GM23338 (cell line): ENCODE measurements at regions not wholly inside any gene's neighbourhood (a gene's known extent, or its start where the extent isn't known, plus 50 kb on each side); places are given as distances from the start of the nearest gene placed in this dataset.

Experiments used
- ATAC-seq: fragments of 200-7000 bp; cut with Tn5 transposase; 3 replicates; pipeline ENCODE4 v1.9.1; 2020
- DNase-seq: peaks from one replicate; pipeline ENCODE4 v3.0.0-alpha.2; 2015; ENCODE audit warnings: low spot score
- H2AFZ ChIP-seq: fragments of 200-600 bp; sonication (generic); 2 replicates; pipeline ENCODE4 v1.8.0; 2016; ENCODE audit warnings: antibody characterized with exemption, mild to moderate bottlenecking, moderate library complexity
- H3F3A ChIP-seq: fragments of 200-600 bp; sonication (generic); replicated peaks from 2 replicates; pipeline ENCODE4 v1.8.0; 2017; ENCODE audit warnings: antibody characterized with exemption, mixed run types, low read depth
- H3K27ac ChIP-seq: fragments of 200-600 bp; sonication (generic); 2 replicates; pipeline ENCODE4 v1.6.1; 2016; ENCODE audit warnings: low read depth
- H3K27me3 ChIP-seq: fragments of 200-600 bp; sonication (generic); 2 replicates; pipeline ENCODE4 v1.8.0; 2016; ENCODE audit warnings: mild to moderate bottlenecking, mixed run types, moderate library complexity; ENCODE audit not compliant: insufficient read depth
- H3K36me3 ChIP-seq: fragments of 200-600 bp; sonication (generic); 2 replicates; pipeline ENCODE4 v1.8.0; 2016; ENCODE audit warnings: mild to moderate bottlenecking; ENCODE audit not compliant: insufficient read depth
- H3K4me1 ChIP-seq: fragments of 200-600 bp; sonication (generic); 2 replicates; pipeline ENCODE4 v1.8.0; 2016; ENCODE audit warnings: mild to moderate bottlenecking, moderate library complexity; ENCODE audit not compliant: insufficient read depth
- H3K4me2 ChIP-seq: fragments of 200-600 bp; sonication (generic); 2 replicates; pipeline ENCODE4 v1.7.1; 2017; ENCODE audit warnings: mixed run types
- H3K4me3 ChIP-seq: fragments of 200-600 bp; sonication (generic); 2 replicates; pipeline ENCODE4 v1.6.1; 2016; ENCODE audit warnings: mixed run types
- H3K79me2 ChIP-seq: fragments of 200-600 bp; sonication (generic); replicated peaks from 2 replicates; pipeline ENCODE4 v1.8.0; 2017; ENCODE audit warnings: mild to moderate bottlenecking; ENCODE audit not compliant: insufficient read depth
- H3K9me2 ChIP-seq: fragments of 200-600 bp; sonication (generic); 2 replicates; pipeline ENCODE4 v1.8.0; 2017; ENCODE audit not compliant: insufficient read depth
- H4K20me1 ChIP-seq: fragments of 200-600 bp; sonication (generic); replicated peaks from 2 replicates; pipeline ENCODE4 v1.8.0; 2017; ENCODE audit warnings: mild to moderate bottlenecking; ENCODE audit not compliant: insufficient read depth
- H3K27ac Mint-ChIP-seq: 2 replicates; pipeline ENCODE4 v1.8.0; 2020; ENCODE audit warnings: inconsistent platforms, mild to moderate bottlenecking, moderate library complexity, mixed read lengths
- H3K27me3 Mint-ChIP-seq: 3 replicates; pipeline ENCODE4 v1.8.0; 2022; ENCODE audit warnings: low read depth, mild to moderate bottlenecking, moderate library complexity, mixed read lengths, inconsistent platforms; ENCODE audit not compliant: insufficient read depth, poor library complexity
- H3K36me3 Mint-ChIP-seq: 3 replicates; pipeline ENCODE4 v1.8.0; 2021; ENCODE audit warnings: low read depth, mild to moderate bottlenecking, inconsistent platforms, moderate library complexity, mixed read lengths
- H3K4me1 Mint-ChIP-seq: 3 replicates; pipeline ENCODE4 v1.8.0; 2020; ENCODE audit warnings: mild to moderate bottlenecking, inconsistent platforms, mixed read lengths
- H3K4me3 Mint-ChIP-seq: 3 replicates; pipeline ENCODE4 v1.8.0; 2021; ENCODE audit warnings: moderate library complexity, mild to moderate bottlenecking, inconsistent platforms, mixed read lengths
- H3K9me3 Mint-ChIP-seq: 3 replicates; pipeline ENCODE4 v1.8.0; 2020; ENCODE audit warnings: moderate library complexity, mild to moderate bottlenecking, inconsistent platforms, mixed read lengths
- CREB1 ChIP-seq: fragments of 250-450 bp; sonication (Bioruptor Pico); IDR thresholded peaks from 2 replicates; pipeline ENCODE4 v1.5.0; 2020; ENCODE audit warnings: low read depth, mild to moderate bottlenecking, moderate library complexity
- EZH2 ChIP-seq: fragments of 200-600 bp; sonication (generic); IDR thresholded peaks from one replicate; pipeline ENCODE4 v1.8.0; 2017; ENCODE audit warnings: antibody characterized with exemption, mild to moderate bottlenecking, low read depth; ENCODE audit not compliant: unreplicated experiment
- EZH2phosphoT487 ChIP-seq: fragments of 200-600 bp; sonication (generic); IDR thresholded peaks from one replicate; pipeline ENCODE4 v1.8.1; 2018; ENCODE audit warnings: antibody characterized with exemption; ENCODE audit not compliant: unreplicated experiment
- JUNB ChIP-seq: IDR thresholded peaks from one replicate; pipeline ENCODE4 v1.6.1; 2016; ENCODE audit warnings: antibody characterized with exemption; ENCODE audit not compliant: unreplicated experiment
- NANOG ChIP-seq: IDR thresholded peaks from 2 replicates; pipeline ENCODE4 v1.6.1; 2016; ENCODE audit warnings: antibody characterized with exemption, borderline replicate concordance
- POLR2AphosphoS5 ChIP-seq: IDR thresholded peaks from 2 replicates; pipeline ENCODE4 v1.6.1; 2016; ENCODE audit warnings: antibody characterized with exemption, low read depth
- STAT1 ChIP-seq: IDR thresholded peaks from one replicate; pipeline ENCODE4 v1.6.1; 2016; ENCODE audit warnings: antibody characterized with exemption; ENCODE audit not compliant: unreplicated experiment
- ZNF114 ChIP-seq: fragments of 250-450 bp; sonication (Bioruptor Pico); IDR thresholded peaks from 2 replicates; pipeline ENCODE4 v1.5.0; 2020; ENCODE audit warnings: mild to moderate bottlenecking, moderate library complexity
- ZNF331 ChIP-seq: fragments of 250-450 bp; sonication (Bioruptor Pico); IDR thresholded peaks from 2 replicates; pipeline ENCODE4 v1.5.0; 2020; ENCODE audit warnings: low read depth, mild to moderate bottlenecking, moderate library complexity
- TF ChIP-seq, protein P1 (sequence below), 2 experiments: fragments of 200-600 bp in 1 of 2; sonication (generic) in 1 of 2; conservative IDR thresholded peaks; 2 replicates each; pipeline versions ENCODE4 v1.5.1 to v1.6.1; 2016 to 2017; ENCODE audit warnings: antibody characterized with exemption in 2 of 2, low read depth in 2 of 2, mild to moderate bottlenecking in 2 of 2, moderate library complexity in 1 of 2
- TF ChIP-seq, protein P2 (sequence below): fragments of 250-450 bp; sonication (Bioruptor Pico); IDR thresholded peaks from 2 replicates; pipeline ENCODE4 v1.5.0; 2020; ENCODE audit warnings: mild to moderate bottlenecking, moderate library complexity
- TF ChIP-seq, protein P3 (sequence below): IDR thresholded peaks from one replicate; pipeline ENCODE4 v1.6.1; 2018; ENCODE audit warnings: antibody characterized with exemption; ENCODE audit not compliant: unreplicated experiment
- TF ChIP-seq, protein P4 (sequence below): IDR thresholded peaks from 2 replicates; pipeline ENCODE4 v1.6.1; 2016; ENCODE audit warnings: antibody characterized with exemption

DNA sequence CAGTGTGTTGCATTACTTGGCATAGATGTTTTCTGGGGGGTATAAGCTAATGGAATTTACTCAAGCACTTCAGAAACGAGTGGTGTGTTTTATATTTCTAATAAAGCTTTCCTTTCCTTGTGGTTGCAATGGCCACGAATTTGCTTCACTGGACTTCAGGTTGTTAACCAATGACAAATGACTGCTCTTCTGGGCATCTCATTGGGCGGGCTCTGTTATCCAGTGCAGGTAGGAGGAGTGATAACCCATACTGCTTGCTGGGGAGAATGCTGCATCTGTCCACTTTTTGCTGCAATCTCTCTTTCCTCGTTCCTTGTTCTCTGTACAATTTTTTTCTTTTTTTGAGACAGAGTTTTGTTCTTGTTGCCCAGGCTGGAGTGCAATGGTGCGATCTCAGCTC lies 80.0 kb upstream of the RPH3A start:
- DNase-seq (no peak), ATAC-seq (peak; percentile 32; the same call in 1 of the 3 replicates)
- Mint-ChIP-seq H3K9me3 (no peaks in the 10 kb centered on the region; the same call in 2 of the 3 replicates), H3K27me3 (peaks cover 4% of the 10 kb centered on the region), H3K4me3 (no peak overlapping the region), H3K4me1 (peaks cover 12% of the 10 kb centered on the region), H3K27ac (no peak overlapping the region), H3K36me3 (no peaks in the 10 kb centered on the region)
- TF ChIP-seq JUNB, result no peak
- TF ChIP-seq, protein P1, sequence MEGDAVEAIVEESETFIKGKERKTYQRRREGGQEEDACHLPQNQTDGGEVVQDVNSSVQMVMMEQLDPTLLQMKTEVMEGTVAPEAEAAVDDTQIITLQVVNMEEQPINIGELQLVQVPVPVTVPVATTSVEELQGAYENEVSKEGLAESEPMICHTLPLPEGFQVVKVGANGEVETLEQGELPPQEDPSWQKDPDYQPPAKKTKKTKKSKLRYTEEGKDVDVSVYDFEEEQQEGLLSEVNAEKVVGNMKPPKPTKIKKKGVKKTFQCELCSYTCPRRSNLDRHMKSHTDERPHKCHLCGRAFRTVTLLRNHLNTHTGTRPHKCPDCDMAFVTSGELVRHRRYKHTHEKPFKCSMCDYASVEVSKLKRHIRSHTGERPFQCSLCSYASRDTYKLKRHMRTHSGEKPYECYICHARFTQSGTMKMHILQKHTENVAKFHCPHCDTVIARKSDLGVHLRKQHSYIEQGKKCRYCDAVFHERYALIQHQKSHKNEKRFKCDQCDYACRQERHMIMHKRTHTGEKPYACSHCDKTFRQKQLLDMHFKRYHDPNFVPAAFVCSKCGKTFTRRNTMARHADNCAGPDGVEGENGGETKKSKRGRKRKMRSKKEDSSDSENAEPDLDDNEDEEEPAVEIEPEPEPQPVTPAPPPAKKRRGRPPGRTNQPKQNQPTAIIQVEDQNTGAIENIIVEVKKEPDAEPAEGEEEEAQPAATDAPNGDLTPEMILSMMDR (conservative IDR thresholded peaks at IDR 0.05; ENCODE audit: low read depth in 2 of 2), result no peak
- TF ChIP-seq, protein P2, sequence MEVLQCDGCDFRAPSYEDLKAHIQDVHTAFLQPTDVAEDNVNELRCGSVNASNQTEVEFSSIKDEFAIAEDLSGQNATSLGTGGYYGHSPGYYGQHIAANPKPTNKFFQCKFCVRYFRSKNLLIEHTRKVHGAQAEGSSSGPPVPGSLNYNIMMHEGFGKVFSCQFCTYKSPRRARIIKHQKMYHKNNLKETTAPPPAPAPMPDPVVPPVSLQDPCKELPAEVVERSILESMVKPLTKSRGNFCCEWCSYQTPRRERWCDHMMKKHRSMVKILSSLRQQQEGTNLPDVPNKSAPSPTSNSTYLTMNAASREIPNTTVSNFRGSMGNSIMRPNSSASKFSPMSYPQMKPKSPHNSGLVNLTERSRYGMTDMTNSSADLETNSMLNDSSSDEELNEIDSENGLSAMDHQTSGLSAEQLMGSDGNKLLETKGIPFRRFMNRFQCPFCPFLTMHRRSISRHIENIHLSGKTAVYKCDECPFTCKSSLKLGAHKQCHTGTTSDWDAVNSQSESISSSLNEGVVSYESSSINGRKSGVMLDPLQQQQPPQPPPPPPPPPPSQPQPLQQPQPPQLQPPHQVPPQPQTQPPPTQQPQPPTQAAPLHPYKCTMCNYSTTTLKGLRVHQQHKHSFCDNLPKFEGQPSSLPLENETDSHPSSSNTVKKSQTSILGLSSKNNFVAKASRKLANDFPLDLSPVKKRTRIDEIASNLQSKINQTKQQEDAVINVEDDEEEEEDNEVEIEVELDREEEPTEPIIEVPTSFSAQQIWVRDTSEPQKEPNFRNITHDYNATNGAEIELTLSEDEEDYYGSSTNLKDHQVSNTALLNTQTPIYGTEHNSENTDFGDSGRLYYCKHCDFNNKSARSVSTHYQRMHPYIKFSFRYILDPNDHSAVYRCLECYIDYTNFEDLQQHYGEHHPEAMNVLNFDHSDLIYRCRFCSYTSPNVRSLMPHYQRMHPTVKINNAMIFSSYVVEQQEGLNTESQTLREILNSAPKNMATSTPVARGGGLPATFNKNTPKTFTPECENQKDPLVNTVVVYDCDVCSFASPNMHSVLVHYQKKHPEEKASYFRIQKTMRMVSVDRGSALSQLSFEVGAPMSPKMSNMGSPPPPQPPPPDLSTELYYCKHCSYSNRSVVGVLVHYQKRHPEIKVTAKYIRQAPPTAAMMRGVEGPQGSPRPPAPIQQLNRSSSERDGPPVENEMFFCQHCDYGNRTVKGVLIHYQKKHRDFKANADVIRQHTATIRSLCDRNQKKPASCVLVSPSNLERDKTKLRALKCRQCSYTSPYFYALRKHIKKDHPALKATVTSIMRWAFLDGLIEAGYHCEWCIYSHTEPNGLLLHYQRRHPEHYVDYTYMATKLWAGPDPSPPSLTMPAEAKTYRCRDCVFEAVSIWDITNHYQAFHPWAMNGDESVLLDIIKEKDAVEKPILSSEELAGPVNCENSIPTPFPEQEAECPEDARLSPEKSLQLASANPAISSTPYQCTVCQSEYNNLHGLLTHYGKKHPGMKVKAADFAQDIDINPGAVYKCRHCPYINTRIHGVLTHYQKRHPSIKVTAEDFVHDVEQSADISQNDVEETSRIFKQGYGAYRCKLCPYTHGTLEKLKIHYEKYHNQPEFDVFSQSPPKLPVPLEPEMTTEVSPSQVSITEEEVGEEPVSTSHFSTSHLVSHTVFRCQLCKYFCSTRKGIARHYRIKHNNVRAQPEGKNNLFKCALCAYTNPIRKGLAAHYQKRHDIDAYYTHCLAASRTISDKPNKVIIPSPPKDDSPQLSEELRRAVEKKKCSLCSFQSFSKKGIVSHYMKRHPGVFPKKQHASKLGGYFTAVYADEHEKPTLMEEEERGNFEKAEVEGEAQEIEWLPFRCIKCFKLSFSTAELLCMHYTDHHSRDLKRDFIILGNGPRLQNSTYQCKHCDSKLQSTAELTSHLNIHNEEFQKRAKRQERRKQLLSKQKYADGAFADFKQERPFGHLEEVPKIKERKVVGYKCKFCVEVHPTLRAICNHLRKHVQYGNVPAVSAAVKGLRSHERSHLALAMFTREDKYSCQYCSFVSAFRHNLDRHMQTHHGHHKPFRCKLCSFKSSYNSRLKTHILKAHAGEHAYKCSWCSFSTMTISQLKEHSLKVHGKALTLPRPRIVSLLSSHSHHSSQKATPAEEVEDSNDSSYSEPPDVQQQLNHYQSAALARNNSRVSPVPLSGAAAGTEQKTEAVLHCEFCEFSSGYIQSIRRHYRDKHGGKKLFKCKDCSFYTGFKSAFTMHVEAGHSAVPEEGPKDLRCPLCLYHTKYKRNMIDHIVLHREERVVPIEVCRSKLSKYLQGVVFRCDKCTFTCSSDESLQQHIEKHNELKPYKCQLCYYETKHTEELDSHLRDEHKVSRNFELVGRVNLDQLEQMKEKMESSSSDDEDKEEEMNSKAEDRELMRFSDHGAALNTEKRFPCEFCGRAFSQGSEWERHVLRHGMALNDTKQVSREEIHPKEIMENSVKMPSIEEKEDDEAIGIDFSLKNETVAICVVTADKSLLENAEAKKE (CRISPR knock-in tag), result no peak
- TF ChIP-seq, protein P3, sequence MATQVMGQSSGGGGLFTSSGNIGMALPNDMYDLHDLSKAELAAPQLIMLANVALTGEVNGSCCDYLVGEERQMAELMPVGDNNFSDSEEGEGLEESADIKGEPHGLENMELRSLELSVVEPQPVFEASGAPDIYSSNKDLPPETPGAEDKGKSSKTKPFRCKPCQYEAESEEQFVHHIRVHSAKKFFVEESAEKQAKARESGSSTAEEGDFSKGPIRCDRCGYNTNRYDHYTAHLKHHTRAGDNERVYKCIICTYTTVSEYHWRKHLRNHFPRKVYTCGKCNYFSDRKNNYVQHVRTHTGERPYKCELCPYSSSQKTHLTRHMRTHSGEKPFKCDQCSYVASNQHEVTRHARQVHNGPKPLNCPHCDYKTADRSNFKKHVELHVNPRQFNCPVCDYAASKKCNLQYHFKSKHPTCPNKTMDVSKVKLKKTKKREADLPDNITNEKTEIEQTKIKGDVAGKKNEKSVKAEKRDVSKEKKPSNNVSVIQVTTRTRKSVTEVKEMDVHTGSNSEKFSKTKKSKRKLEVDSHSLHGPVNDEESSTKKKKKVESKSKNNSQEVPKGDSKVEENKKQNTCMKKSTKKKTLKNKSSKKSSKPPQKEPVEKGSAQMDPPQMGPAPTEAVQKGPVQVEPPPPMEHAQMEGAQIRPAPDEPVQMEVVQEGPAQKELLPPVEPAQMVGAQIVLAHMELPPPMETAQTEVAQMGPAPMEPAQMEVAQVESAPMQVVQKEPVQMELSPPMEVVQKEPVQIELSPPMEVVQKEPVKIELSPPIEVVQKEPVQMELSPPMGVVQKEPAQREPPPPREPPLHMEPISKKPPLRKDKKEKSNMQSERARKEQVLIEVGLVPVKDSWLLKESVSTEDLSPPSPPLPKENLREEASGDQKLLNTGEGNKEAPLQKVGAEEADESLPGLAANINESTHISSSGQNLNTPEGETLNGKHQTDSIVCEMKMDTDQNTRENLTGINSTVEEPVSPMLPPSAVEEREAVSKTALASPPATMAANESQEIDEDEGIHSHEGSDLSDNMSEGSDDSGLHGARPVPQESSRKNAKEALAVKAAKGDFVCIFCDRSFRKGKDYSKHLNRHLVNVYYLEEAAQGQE, result no peak
- no peak for TF ChIP-seq CREB1 (CRISPR knock-in tag)
- TF ChIP-seq EZH2, result no peak
- TF ChIP-seq NANOG, result no peak
- TF ChIP-seq ZNF331 (CRISPR knock-in tag), result no peak
- TF ChIP-seq STAT1, result no peak
- TF ChIP-seq, protein P4, sequence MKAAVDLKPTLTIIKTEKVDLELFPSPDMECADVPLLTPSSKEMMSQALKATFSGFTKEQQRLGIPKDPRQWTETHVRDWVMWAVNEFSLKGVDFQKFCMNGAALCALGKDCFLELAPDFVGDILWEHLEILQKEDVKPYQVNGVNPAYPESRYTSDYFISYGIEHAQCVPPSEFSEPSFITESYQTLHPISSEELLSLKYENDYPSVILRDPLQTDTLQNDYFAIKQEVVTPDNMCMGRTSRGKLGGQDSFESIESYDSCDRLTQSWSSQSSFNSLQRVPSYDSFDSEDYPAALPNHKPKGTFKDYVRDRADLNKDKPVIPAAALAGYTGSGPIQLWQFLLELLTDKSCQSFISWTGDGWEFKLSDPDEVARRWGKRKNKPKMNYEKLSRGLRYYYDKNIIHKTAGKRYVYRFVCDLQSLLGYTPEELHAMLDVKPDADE, result no peak
- no peak for TF ChIP-seq ZNF114 (CRISPR knock-in tag)
- TF ChIP-seq POLR2AphosphoS5, result no peak
- no peak for TF ChIP-seq EZH2phosphoT487
- H3K27me3 ChIP-seq, result no peaks in the 10 kb centered on the region
- no peaks in the 10 kb centered on the region for H4K20me1 ChIP-seq
- H3K36me3 ChIP-seq, result no peaks in the 10 kb centered on the region
- no peak overlapping the region for H3K27ac ChIP-seq
- no peak overlapping the region for H3K4me3 ChIP-seq
- 0 out of 2 replicates have a peak, but pooled peaks cover 5% of the 10 kb centered on the region for H3K4me1 ChIP-seq
- H3K79me2 ChIP-seq, result no peaks in the 10 kb centered on the region
- H3F3A ChIP-seq, result no peaks in the 10 kb centered on the region
- H2AFZ ChIP-seq, result peak overlapping the region; percentile 87; the same call in 1 of the 2 replicates
- no peak overlapping the region for H3K4me2 ChIP-seq
- 0 out of 2 replicates have a peak, but pooled peaks cover 14% of the 10 kb centered on the region for H3K9me2 ChIP-seq
